GM19025 (cell line): ENCODE measurements at regions not wholly inside any gene's neighbourhood (a gene's known extent, or its start where the extent isn't known, plus 50 kb on each side); places are given as distances from the start of the nearest gene placed in this dataset.

Source experiments
- ATAC-seq: cut with Tn5 transposase; IDR thresholded peaks from one replicate; pipeline ENCODE4 v1.9.1; 2021; ENCODE audit warnings: mild to moderate bottlenecking, low read depth, moderate library complexity; ENCODE audit not compliant: unreplicated experiment

DNA sequence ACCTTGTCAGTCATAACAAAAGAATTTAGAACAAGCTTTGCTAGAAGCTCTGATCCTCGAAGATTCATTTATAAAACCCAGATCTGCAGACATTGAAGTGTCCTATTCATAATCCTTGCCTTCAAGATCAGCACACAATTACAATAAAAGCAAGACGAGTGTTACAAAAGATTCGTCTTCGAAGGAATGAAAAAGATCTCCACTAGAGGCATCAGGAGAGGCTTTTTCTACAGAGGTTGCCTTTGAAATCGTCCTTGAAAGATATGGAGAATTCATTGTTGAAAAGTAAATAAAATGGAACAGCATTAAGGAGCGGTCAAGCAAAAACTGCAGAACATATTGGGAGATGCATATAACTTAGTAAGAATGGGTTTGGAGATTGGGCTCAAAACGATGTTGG lies 146.4 kb downstream of the BMP4 start:
- no peak for ATAC-seq

GRCh38 chr14:53808042-53808441 lies 148.6 kb downstream of the BMP4 start:
- ATAC-seq: no peak

DNA sequence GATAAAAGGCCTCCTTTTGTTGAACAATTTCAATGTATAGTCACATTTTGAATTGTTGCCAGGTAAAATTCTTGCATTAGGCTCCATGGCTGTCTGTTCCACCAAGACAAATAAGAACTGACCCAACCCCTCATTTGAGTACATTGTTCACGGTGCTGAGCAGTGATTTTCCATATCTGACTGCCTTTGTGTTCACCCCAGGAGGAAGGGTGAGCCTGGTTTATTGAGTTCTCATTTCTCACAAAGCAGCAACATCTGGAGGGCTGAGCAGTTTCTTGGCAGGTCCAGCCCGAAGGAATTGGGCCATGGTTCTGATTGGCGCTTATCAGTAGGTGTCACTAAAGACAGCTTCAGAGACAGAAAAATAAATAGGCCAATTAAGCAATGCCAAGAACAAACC lies 149.1 kb downstream of the BMP4 start:
- no peak for ATAC-seq

- no peak for ATAC-seq
Observed at GRCh38 chr14:53807108-53807507, 149.5 kb downstream of the BMP4 start.

GRCh38 chr14:53796734-53797133 lies 159.9 kb downstream of the BMP4 start:
- no peak for ATAC-seq

GRCh38 chr14:53793790-53794505 lies 162.7 kb downstream of the BMP4 start:
- ATAC-seq: no peak

GRCh38 chr14:53792909-53793308 lies 163.7 kb downstream of the BMP4 start:
- ATAC-seq: no peak

DNA sequence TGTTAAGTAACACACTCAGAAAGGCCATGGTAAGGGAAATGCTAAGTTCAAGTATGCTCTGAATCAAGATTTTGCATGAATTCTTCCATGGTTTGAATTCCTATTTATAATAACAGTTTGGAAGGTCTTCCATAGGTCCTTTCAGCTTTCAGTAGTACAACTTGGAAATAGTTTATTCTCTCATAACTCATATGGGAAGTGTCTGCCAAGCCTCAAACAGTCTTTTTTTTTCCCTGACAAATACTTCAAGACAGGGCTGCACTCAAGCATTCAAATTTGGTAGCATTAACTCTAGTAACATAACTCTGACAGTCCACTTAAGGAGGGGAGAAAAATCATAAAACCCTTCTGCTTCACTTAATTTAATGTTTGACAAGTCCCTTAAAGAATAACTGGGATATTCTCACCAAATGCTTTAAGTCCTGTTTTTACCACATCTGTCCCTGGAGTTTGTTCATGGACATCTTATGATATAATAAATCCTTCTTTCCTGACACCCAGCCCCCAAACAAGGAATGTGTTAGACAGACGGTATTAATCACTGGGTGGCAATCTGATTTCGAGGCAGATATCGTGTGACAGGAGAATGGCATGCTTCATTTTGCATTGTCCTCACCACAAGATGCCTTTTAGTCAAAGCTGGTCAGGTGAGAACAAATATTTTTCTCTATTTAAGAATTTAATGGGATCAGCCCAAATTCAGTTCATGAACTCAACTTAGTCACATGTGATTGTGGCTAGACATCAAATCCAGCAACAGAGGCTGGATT lies 165.7 kb downstream of the BMP4 start:
- ATAC-seq: no peak

- no peak for ATAC-seq
Observed at GRCh38 chr14:53788566-53788965, 168.1 kb downstream of the BMP4 start.

- ATAC-seq: no peak
Observed at GRCh38 chr14:53786045-53786444, 170.6 kb downstream of the BMP4 start.

GRCh38 chr14:53784688-53785087 lies 171.9 kb downstream of the BMP4 start:
- no peak for ATAC-seq

GRCh38 chr14:53783256-53783655 lies 173.4 kb downstream of the BMP4 start:
- no peak for ATAC-seq

DNA sequence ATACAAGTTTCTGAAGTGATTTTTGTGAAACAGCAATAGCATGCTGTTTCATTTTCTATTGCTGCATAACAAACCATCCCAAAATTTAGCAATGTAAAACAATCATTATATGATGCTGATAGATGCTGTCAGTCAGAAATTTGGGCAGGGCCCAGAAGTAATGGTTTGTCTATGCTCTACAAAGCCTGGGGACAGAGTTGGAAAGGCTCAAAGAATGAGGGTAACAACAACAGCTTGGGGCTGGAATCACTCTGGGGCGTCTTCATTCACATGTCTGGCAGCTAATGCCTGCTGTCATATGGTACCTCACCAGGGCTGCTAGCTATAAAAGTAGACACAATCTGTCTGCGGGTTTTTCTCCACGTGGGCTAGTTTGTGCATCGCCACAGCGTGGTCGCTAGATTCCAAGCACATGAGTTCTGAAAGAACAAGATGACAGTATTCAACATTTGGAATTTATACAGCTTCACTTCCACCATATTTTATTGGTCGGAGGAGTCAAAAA lies 176.5 kb downstream of the BMP4 start:
- no peak for ATAC-seq

DNA sequence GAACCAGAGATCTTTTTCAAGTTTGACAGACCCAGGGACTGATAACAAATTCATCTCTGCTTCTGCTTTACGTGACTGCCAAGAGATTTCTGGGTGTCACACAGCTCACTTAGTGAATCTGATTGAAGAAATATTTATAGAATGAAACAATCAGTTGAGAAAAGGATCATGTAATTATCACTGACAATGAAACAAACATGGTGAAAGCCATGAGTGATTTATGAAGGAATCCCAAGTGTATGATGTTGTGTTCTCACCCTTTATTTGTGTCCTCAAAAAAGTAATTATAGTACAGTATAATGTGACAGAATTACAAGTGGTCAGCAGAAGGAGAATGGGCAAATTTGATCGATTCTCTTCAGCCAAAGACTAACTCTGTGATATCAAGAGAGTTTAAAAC lies 177.3 kb downstream of the BMP4 start:
- no peak for ATAC-seq

DNA sequence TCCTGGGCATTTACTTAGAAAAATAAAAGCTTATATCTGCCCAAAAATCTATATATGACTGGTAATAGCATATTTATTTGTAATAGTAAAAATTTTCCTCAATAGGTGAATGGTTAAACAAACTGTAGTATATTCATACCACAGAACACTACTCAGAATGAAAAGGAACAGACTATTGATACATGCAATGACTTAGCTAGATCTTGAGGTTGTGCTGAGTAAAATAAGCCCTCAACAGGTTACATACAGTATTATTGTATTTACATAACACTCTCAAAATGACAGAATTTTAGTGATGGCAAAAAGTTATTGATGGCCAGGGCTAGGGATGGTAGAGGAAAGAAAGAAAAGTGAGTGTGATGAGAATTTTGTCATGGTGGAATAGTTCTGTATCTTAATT lies 178.4 kb downstream of the BMP4 start:
- no peak for ATAC-seq

- no peak for ATAC-seq
Observed at GRCh38 chr14:53772936-53773335, 183.7 kb downstream of the BMP4 start.

DNA sequence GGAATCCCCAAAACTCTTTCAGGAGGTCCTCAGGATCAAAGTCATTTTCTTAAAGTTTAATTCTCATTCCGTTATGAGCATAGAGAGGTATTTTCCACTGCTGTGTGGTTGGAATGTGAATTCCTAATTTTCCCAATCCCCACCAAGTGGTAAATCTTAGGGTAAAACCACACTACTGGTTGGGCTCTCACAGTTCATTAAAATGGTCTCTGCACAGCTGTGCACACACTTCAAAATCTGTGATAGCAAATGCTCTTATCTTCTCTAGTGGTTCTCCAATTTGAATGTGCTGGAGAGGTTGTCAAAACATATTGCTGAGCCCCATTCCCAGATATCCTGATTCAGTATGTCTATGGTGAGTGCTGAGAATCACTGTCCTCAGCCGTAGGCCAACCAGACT lies 189.1 kb downstream of the BMP4 start:
- no peak for ATAC-seq

- no peak for ATAC-seq
Observed at GRCh38 chr14:53766601-53767000, 190.0 kb downstream of the BMP4 start.

DNA sequence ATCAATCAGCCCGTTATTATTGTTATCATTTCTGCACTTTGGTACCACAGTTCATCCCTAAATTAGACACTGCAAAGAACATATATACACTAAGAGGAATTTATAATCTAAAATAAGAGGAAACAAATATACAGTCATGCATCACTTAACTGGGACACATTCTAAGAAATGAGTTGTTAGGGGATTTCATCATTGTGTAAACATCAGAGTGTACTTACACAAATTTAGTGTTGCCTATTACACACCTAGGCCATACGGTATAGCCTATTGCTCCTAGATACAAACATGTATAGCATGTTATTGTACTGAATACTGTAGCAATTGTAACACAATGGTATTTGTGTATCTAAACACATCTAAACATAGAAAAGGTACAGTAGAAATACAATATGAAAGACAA lies 190.5 kb downstream of the BMP4 start:
- no peak for ATAC-seq

GRCh38 chr14:53764846-53765245 lies 191.8 kb downstream of the BMP4 start:
- no peak for ATAC-seq

GRCh38 chr14:53758141-53758540 lies 198.5 kb downstream of the BMP4 start:
- ATAC-seq: no peak

GRCh38 chr14:53757732-53758131 lies 198.9 kb downstream of the BMP4 start:
- ATAC-seq: no peak
